SHP77 (cell line): ENCODE measurements at regions not wholly inside any gene's neighbourhood (a gene's known extent, or its start where the extent isn't known, plus 50 kb on each side); places are given as distances from the start of the nearest gene placed in this dataset.

Experiments
- DNase-seq, 2 experiments: peaks; one replicate each; lab custom pipeline; 2025; lab: John Stamatoyannopoulos, UW

DNA sequence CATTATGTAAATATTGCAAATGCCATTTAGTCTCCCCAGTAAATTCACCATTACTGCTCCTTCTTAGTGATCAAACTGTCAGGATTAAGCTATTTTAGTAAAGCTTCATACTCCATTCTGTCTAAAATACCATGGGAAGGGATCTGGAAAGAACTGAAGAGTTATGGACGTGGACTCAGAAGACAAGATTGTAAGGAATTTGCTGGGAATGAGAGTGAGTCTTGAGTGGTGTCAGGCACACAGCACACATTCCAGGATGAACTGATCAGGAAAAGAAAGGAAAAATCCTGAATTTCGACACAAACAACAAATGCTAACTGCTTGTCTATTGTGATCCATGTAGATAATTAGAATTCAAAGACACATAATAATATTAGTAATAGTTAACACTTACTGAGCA, 311.0 kb downstream of the CENPC start:
- DNase-seq: no peak

DNA sequence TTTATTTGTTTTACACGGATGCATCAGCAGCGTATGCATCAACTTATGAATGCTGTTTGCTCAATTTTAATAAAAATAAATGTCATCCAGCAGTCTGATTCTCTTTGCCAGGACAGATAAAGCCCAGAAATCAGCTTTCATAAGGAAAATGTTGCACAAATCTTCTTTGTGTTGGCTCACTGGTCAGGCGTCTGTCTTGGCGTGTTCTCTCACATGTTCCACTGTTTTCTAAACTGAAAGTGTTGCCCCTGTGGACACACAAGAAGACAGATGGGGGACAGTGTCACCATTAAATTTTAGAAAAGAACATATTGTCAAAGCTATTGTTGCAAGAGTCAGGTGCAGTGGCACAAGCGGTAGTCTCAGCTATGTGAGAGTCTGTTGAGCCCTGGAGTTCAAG, 316.2 kb downstream of the CENPC start:
- DNase-seq: no peak

DNA sequence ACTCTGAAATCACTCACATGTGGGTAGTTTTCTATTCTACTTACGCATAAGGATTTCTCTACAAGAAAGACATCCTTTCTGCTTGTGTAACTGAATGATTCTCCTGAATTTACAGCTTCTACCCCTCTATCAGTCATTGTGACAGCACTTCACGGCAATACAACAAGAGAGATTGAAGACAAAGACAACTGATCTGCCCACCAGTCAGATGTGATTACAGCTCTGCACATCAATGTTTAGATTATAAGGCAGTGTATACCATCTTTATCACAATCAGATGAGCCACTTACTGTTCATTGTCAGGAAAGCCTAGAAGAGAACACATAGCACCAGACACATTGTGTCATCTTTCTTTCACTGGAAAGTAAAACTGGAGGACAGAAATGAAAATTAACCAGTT, 324.4 kb downstream of the CENPC start:
- DNase-seq: no peak

DNA sequence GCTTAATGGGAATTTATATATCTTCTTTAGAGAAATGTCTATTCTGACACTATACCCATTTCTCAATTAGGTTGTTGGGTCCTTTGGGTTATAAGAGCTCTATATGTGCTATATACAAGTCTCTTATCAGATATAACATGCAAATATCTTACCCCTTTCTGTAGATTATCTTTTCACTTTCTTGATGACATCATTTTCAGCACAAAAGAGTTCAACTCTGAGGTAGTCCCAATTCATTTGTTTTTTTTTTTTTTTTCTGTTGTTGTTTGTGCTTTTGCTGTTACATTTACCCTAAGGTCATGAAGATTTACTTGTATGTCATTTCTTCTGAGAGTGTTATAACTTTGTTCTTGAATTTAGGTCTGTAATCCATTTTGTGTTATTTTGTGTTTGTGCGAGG, 326.4 kb downstream of the CENPC start:
- no peak for DNase-seq

DNA sequence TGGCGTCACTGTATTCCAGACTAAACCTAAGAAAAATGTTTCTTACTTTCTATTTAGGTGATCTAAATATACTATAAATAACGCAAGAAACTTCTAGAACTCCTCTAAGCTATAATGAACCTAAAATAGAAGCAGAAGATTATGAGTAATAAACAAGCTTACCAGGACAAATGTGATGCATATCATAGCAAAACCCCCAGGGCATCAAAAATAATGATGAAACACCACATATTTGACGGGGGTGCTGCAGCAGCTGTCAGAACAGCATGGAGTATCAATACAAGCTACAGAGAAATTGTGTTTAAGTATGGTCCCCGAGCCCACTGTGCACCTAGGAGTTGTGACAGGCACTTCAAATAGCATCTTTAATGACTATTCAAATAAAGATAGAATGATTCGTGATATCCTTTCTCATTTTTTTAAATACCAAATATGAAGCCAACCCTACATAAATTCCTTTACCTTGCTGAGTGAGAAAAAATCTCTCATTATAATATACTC, 337.3 kb downstream of the CENPC start:
- no peak for DNase-seq

DNA sequence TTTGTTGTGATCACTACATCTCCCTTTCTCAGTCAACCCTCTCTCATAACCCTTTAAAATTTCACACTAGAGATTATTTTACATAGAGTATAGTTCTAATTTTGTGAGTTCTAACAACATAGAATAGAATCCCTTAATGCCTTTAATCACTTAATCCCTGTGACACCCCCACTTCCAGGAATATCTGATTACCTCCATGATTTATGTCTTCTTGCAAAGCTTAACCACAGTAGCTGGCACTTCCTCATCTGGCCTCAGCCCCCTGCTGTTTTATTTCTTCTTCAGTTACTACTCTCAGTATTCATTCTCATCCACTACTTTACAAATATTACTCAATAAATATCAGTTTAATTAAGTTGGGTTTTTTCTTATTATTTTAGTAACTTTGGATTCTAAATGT, 340.9 kb downstream of the CENPC start:
- DNase-seq: no peak

DNA sequence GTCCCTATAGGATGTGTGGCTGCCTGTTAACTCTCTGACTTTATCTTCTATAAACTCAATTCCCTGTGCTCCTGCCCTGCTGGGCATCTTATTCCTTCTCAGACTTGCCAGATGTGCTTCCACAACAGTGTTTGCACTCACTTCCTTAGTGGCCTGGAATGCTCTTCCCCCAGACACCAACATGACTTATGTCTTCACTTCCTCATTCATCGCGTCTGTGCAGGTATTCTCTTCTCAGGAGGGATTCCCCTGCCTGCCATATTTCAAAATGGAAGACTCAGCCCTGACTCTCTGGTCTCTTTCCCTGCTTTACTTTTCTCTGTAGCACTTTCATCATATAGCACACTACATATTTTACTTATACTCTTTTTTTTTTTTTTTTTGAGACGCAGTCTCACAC, 344.0 kb downstream of the CENPC start:
- DNase-seq: no peak

DNA sequence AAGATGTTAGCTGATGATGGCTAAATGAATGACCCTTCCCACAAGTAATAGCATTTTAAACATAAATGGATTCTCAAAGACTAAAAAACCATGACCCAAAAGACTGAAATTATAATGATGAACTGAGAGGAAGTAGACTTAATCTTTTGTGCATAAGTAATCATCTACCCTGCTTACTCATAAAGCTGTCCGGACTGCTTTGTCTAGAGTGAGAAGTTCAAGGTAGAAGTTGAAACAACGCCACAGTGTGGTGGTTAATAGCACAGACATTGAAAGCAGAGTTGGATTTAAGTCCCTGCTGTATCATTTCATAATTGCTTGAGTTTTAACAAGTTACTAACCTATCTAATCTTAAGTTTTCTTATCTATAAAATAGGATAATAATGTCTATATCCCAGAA, 346.6 kb downstream of the CENPC start:
- DNase-seq: peak; percentile 18 to 21

DNA sequence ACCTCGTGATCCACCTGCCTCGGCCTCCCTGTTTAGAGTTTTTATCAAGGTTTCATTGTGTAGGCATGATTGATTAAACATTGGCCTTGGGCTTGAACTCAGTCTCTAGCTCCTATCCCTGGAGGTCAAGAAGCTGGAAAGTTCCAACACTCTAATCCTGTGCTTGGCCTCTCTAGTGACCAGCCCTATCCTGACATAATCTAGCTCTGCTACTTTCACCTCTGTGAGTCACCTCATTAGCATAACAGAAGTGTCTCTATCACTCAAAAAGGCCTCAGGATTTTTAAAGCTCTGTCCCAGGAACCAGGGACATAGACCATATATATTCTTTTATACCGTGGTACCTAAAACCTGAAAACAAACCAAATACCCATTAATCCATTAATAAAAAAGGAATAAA, 377.5 kb downstream of the CENPC start:
- no peak for DNase-seq

DNA sequence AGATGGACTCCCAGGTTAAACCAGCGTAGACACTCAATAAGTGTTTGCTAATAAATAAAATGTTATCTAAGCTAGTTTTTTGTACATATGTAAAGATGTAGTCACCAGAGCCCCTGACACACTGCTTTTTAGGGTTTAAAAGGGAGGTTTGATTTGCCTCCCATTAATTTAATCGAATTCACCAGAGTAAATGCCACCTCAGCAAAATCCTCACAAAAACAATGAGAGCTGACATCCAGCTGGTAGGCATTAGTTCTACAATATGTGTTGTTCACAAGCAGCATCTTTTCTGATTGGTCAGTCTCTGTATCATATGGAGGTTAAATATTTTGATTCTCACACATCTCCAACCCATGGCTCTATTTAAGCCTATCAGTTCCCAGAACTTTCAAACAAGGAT, 382.6 kb downstream of the CENPC start:
- DNase-seq: no peak

DNA sequence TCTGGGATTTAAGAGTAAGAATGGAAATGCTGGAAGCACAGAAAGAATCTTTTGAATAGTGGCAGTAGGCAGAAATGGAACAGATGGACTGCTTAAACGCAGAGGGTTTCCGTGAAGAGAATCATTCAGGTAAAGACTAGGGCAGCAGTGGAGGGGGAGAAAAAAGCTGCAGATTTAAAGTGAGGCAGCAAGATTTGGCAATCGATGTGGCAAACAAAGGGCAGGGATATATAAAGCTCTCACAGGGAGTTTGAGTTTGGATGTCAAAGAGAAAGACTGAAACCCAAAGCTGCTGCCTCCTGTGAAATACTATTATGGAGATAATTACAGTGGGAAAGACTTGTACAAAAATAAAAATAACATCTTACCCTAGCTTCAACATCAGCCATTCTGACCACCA, 384.0 kb downstream of the CENPC start:
- DNase-seq: no peak

DNA sequence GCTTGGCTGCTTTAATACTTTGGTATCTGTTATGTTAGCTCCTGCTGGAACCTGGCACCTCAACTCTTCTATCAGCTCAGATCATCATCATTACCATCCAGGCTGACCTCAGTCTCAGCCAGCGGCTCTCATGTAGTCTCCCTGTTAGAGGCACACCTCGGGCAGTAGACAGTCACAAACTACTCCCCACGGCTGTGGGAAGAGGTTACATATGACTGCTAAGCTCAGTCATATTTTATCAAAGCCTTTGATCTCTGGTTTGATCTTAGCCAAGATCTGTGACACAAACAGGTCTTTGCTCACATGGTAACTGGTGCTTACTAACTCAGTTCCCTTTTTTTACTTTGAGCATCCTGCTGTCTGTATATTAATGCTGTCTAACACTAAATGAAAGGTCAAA, 384.9 kb downstream of the CENPC start:
- DNase-seq: no peak

DNA sequence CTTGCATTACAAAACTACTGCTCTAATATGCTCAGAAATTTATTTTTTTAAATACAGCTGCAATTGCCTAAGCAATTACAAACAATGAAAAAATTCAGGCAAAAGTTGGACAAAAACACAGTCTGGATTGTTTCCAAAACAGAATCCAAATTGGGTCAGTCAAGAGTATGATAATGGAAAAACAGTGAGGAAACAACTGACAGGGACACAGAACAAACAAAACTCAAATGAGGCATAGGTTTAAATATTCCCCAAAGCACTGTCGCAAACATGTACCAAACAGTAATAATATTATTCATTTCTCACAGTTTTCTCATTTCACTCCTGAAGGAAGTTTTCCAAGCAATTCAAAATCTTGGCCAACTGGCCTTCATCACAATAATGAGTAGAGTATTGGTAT, 386.6 kb downstream of the CENPC start:
- no peak for DNase-seq

DNA sequence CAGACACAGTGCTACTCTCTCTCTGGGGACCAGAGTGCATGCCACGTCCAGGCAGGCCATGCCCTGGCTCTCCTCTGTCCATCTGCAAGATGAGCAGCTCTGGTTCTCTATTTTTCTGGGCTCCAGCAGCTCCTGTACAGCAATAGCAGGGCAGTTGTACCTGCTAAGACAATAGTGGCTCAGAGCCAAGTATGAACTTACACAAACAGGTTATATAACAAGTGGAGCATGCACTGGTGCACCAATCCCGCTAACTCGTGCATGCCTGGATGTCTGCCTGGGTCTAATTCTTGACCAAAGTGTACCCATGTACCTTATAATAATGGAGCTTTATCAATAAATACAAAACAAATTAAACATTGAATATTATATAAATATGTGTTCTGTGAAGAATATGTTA, 392.3 kb downstream of the CENPC start:
- DNase-seq: peak in 1 of 2 experiments; percentile 3

DNA sequence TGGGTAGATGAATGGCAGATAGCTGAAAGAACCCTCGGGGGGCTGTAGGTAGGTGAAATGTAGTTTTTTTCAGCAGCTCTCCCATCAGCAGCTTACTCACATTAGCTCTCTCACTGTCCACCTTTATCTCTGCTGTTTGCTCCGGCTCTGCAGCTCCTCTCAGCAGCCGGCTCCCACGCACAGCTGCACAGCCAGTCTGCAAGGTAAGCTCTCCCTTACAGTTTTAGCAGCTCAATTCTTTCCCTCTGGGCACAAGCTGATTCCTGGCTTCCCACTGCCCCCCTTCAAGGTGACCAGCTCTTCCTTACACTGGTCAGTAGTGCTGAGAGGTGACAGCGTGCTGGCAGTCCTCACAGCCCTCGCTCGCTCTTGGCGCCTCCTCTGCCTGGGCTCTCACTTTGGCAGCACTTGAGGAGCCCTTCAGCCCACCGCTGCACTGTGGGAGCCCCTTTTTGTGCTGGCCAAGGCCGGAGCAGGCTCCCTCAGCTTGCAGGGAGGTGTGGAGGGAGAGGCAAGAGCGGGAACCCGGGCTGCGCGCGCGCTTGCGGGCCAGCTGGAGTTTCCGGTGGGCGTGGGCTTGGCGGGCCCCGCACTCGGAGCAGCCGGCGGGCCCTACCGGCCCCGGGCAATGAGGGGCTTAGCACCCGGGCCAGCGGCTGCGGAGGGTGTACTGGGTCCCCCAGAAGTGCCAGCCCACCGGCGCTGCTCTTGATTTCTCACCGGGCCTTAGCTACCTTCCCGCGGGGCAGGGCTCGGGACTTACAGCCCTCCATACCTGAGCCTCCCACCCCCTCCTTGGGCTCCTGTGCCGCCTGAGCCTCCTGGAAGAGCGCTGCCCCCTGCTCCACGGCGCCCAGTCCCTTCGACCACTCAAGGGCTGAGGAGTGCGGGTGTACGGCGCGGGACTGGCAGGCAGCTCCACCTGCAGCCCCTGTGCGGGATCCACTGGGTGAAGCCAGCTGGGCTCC, 393.6 kb downstream of the CENPC start:
- DNase-seq: no peak

DNA sequence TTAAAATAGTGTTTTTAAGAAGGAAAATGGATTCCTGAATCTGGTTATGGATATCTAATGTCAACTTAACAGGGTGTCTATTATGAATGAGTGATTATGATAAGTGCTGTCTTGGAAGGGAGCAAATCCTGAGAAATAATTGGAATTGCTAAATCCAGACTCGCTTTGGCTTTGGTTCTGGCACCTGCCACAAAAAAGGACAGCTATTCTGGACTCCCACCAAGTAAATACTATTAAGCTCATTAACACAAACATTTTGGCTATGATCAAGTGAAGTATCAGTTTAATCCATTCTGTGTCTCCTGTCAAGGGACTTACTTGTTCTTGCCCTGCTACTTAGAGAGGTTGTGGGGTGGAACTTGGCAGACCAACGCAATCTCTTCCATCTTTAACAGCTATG, 403.7 kb downstream of the CENPC start:
- DNase-seq: no peak

DNA sequence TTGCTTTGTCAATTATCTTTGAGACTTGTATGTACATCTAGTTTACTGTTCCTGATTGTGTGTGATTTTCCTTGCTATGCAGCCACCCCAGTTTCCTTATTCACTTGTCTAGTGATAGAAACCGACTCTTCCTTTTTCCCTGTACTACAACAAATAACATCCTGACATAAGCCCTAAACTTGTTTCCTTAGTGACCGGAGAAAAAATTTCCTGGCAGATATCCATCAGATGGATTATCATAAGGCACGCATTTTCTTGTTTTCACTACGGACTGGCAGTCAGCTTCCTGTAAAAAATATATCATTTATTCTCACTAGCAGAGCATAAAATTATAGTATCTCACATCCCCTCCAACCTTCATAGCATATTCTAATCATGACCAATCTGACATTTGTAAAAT, 410.7 kb downstream of the CENPC start:
- DNase-seq: no peak

DNA sequence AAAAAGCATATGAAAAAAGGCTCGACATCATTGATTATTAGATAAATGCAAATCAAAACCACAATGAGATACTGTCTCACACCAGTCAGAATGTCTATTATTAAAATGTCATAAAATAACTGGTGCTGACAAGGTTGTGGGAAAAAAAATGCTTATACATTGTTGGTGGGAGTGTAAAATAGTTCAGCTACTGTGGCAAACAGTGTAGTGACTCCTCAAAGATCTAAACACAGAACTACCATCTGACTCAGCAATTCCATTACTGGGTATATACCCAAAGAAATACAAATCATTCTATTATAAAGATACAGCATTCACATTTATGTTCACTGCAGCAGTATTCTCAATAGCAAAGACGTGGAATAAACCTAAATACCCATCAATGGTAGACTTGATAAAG, 412.1 kb downstream of the CENPC start:
- no peak for DNase-seq

DNA sequence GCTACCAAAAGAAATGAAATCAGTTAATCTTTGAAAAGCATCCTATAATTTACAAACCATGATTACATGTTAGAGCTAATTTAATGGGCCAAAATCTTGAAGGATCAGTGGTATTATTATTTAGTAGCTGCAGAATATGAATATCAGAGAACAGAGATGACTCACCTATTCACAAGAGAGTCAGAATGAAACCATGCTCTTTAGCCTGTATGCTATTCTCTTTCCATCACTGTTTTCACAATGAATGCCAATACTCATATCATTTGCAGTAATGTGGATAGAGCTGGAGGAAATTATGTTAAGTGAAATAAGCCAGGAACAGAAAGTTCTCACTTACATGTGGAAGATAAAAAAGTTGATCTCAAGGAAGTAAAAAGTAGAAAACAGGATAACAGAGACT, 414.1 kb downstream of the CENPC start:
- no peak for DNase-seq

DNA sequence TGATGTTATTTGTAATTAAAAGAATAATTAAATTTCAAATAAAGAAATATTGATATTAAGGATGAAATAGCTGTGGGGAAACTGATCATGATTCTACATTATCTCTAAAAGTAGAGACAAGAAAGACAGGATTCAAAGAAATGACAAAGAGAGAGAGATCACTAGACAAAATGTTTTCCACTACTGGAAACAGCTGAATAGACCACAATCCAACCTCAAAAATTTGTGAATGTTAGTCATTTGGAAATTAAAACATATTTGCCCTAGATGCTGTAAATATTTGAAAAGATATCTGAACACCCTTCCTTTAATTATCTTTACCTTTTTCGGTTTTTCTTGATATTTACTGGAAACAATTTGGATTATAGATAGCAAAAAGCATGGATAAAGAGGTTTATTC, 414.9 kb downstream of the CENPC start:
- DNase-seq: no peak

DNA sequence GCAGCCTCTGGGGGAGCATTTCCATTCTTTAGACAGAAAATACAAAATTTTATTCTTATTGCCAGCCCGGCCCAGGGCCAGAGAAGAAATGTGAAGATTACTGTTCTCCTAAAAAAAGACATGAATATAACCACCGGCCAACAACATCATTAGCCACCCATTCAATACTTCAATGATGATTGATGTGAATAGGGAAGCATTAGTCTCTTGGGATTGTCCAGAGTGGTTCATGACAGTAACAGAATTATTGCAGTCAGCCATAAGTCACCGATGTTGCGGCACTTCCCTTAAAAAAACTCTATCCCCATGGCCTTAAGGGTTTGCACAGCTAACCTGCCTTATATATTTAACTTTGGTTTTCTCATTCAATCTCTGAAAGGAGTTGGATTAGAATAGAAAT, 418.7 kb downstream of the CENPC start:
- no peak for DNase-seq

DNA sequence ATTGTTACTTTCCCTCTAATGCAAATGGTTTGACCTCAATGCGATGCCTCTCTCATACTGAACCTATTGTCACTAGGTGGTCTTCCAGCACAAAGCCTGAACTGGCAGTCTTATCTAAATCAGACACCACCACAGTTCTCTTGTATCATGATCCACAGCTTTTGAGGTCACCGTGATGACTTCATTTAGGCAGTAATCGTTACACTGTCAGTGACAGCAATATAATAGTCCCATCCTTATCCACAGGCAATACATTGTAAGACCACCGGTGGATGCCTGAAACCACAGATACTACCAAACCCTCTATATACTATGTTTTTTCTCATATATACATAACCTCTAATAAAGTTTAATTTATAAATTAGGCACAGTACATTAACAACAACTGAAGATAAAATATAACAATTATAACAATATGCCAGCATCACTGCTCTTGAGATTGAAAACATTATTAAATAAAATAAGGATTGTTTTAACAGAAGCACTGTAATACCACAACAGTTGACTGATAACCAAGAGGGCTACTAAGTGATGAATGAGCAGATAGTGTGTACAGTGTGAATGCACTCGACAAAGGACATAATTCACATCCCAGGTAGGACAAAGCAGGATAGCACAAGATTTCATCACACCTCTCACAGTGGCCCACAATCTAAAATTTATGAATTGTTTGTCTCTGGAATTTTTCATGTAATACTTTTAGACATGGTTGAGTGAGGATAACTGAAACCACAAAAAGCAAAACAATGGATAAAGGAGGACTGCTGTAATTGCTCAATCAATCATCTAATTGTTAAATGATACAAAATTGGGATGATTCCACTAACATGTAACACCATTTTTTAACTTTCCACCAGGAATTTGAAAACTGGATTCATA, 419.4 kb downstream of the CENPC start:
- DNase-seq: no peak

DNA sequence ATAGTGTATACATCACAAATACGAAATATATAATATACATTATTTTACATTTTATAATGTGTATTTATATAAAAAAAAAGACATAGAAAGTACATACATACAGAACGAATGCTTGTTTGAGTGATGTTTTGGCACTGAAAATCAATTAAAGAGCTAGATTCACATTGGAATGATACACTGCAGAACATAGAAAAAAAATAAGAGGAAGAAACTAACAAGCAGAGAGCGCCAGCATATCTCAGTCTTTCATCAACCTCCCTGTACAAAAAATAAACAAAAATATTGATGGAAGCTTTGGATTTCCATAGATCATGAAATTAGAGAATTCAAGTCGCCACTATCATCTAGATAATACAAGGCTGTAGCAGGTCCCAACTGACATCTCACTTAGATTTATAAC, 420.6 kb downstream of the CENPC start:
- no peak for DNase-seq
